NT2/D1 (cell line): ENCODE measurements at regions not wholly inside any gene's neighbourhood (a gene's known extent, or its start where the extent isn't known, plus 50 kb on each side); places are given as distances from the start of the nearest gene placed in this dataset.

Source experiments
- YY1 ChIP-seq: IDR thresholded peaks from 2 replicates; pipeline ENCODE4 v1.6.1; 2011; ENCODE audit not compliant: insufficient read length, insufficient read depth
- ZNF274 ChIP-seq: IDR thresholded peaks from 2 replicates; pipeline ENCODE4 v1.6.1; 2011; ENCODE audit warnings: mild to moderate bottlenecking, low read depth, low read length

- TF ChIP-seq ZNF274, result no peak
- TF ChIP-seq YY1, result no peak
Observed at GRCh38 chr12:16473610-16474326, 126.3 kb downstream of the MGST1 start.
